ENCODE measurements at regions not wholly inside any gene's neighbourhood (a gene's known extent, or its start where the extent isn't known, plus 50 kb on each side); places are given as distances from the start of the nearest gene placed in this dataset.

DNA sequence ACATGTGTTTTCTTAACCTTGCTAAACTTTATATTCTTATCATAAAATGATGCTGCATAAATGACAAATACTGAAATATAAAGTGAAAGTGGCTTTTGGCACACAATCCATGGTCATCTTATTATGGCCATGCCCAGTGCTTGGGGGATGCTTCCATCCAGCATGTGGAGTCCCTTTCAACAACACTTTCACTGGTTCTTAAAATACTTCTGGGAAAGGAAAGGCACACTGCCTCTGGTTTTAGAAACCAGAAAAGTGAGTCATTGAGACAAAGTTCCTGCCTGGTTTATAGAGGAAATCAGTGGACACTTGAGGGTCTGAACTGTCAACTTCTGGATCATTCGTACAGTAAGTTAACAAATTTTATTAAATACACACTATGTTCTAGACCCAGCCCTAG is 248.0 kb upstream of the ADAMTS3 start:
- BruUV-seq (replicated peaks), result no TSS peak
- no peaks in the 10 kb centered on the region for H4K20me1 ChIP-seq (ENCODE audit: insufficient read depth)
- ChIA-PET POLR2A (ENCODE audit: unreplicated experiment) (no interaction called here), CTCF (no interaction called here)
- intact Hi-C loops (cut with micrococcal nuclease; ENCODE audit: unreplicated experiment), result no loop called here
- H3K79me2 ChIP-seq (ENCODE audit: low read depth), result no peaks in the 10 kb centered on the region
- H3K27ac ChIP-seq, result no peak overlapping the region
- H3K9me3 ChIP-seq (ENCODE audit: insufficient read depth, low read depth), result no peaks in the 10 kb centered on the region
- H3K27me3 ChIP-seq (ENCODE audit: insufficient read depth, low read depth), result no peaks in the 10 kb centered on the region
- DNase-seq, result no peak
- no peaks in the 10 kb centered on the region for H3K36me3 ChIP-seq (ENCODE audit: low read depth)
- H3K4me1 ChIP-seq (replicated peaks; ENCODE audit: insufficient read depth), result no peaks in the 10 kb centered on the region
- H3K4me2 ChIP-seq, result no peak overlapping the region
- H3K4me3 ChIP-seq, result no peak overlapping the region
- no peaks in the 10 kb centered on the region for H3K9me2 ChIP-seq (ENCODE audit: insufficient read depth)
- no peak for TF ChIP-seq CTCF (conservative IDR thresholded peaks at IDR 0.05)
- no peak for TF ChIP-seq EZH2 (IDR thresholded peaks at IDR 0.05; ENCODE audit: low read depth)
- H2AFZ ChIP-seq, result no peak overlapping the region
- H3F3A ChIP-seq (ENCODE audit: insufficient read depth, low read depth), result no peaks in the 10 kb centered on the region

DNA sequence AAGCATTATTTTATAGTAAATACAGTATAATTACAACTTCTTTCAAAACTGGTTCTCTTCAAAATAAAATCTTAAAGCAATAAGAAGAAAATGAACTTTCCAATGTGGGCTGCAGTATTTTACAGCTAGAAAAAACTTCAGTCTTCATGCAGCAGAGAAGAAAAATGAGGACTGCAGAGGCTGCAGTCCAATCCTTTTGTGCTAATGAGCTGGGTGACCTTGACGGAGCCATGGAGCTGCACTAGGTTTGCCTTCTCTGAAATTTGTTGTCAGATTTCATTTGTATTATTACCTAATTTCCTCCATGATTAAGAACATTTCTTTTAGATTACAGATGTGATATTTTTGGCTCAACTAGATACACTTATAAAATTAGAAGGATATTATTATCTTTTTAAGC is 245.2 kb upstream of the ADAMTS3 start:
- no peak overlapping the region for H3K4me3 ChIP-seq
- TF ChIP-seq EZH2 (IDR thresholded peaks at IDR 0.05; ENCODE audit: low read depth) (no peak), CTCF (conservative IDR thresholded peaks at IDR 0.05) (no peak)
- no peak for DNase-seq
- POLR2A ChIA-PET (ENCODE audit: unreplicated experiment), result no interaction called here
- intact Hi-C loops (cut with micrococcal nuclease; ENCODE audit: unreplicated experiment), result no loop called here
- CTCF ChIA-PET, result no interaction called here
- H3K27me3 ChIP-seq (ENCODE audit: insufficient read depth, low read depth), result no peaks in the 10 kb centered on the region
- no peaks in the 10 kb centered on the region for H3K79me2 ChIP-seq (ENCODE audit: low read depth)
- H3K9me3 ChIP-seq (ENCODE audit: insufficient read depth, low read depth), result no peaks in the 10 kb centered on the region
- H3F3A ChIP-seq (ENCODE audit: insufficient read depth, low read depth), result no peaks in the 10 kb centered on the region
- H3K4me2 ChIP-seq, result no peak overlapping the region
- no peaks in the 10 kb centered on the region for H3K9me2 ChIP-seq (ENCODE audit: insufficient read depth)
- H3K4me1 ChIP-seq (replicated peaks; ENCODE audit: insufficient read depth), result no peaks in the 10 kb centered on the region
- BruUV-seq (replicated peaks), result no TSS peak
- no peaks in the 10 kb centered on the region for H3K36me3 ChIP-seq (ENCODE audit: low read depth)
- no peak overlapping the region for H3K27ac ChIP-seq
- H2AFZ ChIP-seq, result no peak overlapping the region
- no peaks in the 10 kb centered on the region for H4K20me1 ChIP-seq (ENCODE audit: insufficient read depth)

DNA sequence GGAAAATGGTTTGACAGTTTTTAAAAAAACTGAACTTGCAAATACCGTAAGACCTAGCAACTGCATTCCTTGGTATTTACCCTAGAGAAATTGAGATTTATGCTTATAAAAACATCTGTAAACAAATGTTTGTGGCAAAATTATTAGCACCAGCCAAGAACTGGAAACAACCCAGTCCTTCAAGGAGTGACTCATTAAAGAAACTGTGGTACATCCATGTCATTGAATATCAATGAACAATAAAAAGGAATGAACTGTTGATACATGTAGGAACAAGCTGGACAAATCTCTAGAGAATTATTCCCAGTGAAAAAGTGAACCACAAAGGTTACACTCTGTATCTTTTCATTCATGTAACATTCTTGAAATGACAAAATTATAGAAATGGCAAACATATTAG is 240.2 kb upstream of the ADAMTS3 start:
- H3K27ac ChIP-seq, result no peak overlapping the region
- no peaks in the 10 kb centered on the region for H3K9me3 ChIP-seq (ENCODE audit: insufficient read depth, low read depth)
- POLR2A ChIA-PET (ENCODE audit: unreplicated experiment), result no interaction called here
- H3K79me2 ChIP-seq (ENCODE audit: low read depth), result no peaks in the 10 kb centered on the region
- H3K36me3 ChIP-seq (ENCODE audit: low read depth), result no peaks in the 10 kb centered on the region
- no peaks in the 10 kb centered on the region for H3K27me3 ChIP-seq (ENCODE audit: insufficient read depth, low read depth)
- TF ChIP-seq EZH2 (IDR thresholded peaks at IDR 0.05; ENCODE audit: low read depth) (no peak), CTCF (conservative IDR thresholded peaks at IDR 0.05) (no peak)
- no TSS peak for BruUV-seq (replicated peaks)
- CTCF ChIA-PET, result no interaction called here
- no peak overlapping the region for H3K4me3 ChIP-seq
- intact Hi-C loops (cut with micrococcal nuclease; ENCODE audit: unreplicated experiment), result no loop called here
- no peaks in the 10 kb centered on the region for H3K9me2 ChIP-seq (ENCODE audit: insufficient read depth)
- no peak overlapping the region for H3K4me2 ChIP-seq
- H3K4me1 ChIP-seq (replicated peaks; ENCODE audit: insufficient read depth), result no peaks in the 10 kb centered on the region
- no peak for DNase-seq
- H4K20me1 ChIP-seq (ENCODE audit: insufficient read depth), result no peaks in the 10 kb centered on the region
- H3F3A ChIP-seq (ENCODE audit: insufficient read depth, low read depth), result no peaks in the 10 kb centered on the region
- H2AFZ ChIP-seq, result no peak overlapping the region
